HL-60 (cell line): ENCODE measurements at regions not wholly inside any gene's neighbourhood (a gene's known extent, or its start where the extent isn't known, plus 50 kb on each side); places are given as distances from the start of the nearest gene placed in this dataset.
"Not testable (repeated sequence)": the region's sequence is repeated elsewhere in the genome, so short reads cannot be mapped to it uniquely, and the experiment has no call there.

ENCODE experiments used
- DNase-seq, 2 experiments: peaks; one replicate each; pipeline ENCODE4 v3.0.0-alpha.2; 2010 to 2020; ENCODE audit warnings: low read depth in 1 of 2, low spot score in 1 of 2
- H3K27ac ChIP-seq: fragments of 250-450 bp; sonication (Bioruptor Pico); replicated peaks from 2 replicates; pipeline ENCODE4 v1.5.1; 2020; ENCODE audit warnings: mild to moderate bottlenecking, moderate library complexity
- H3K27me3 ChIP-seq: fragments of 250-450 bp; sonication (Bioruptor Pico); 2 replicates; pipeline ENCODE4 v1.5.1; 2021; ENCODE audit warnings: mild to moderate bottlenecking, moderate library complexity; ENCODE audit not compliant: insufficient read depth, poor library complexity, severe bottlenecking
- H3K4me3 ChIP-seq: replicated peaks from 2 replicates; pipeline ENCODE4 v1.5.1; 2011; ENCODE audit warnings: mild to moderate bottlenecking, control low read depth, low read length; ENCODE audit not compliant: insufficient read depth
- GABPA ChIP-seq: IDR thresholded peaks from 2 replicates; pipeline ENCODE4 v1.6.1; 2012; ENCODE audit warnings: low read depth
- POLR2AphosphoS5 ChIP-seq: IDR thresholded peaks from 2 replicates; pipeline ENCODE4 v1.6.1; 2012; ENCODE audit warnings: low read depth
- SPI1 ChIP-seq: IDR thresholded peaks from 2 replicates; pipeline ENCODE4 v1.6.1; 2012; ENCODE audit warnings: low read depth, mild to moderate bottlenecking, borderline replicate concordance
- TF ChIP-seq, protein P1 (sequence below): IDR thresholded peaks from one replicate; pipeline ENCODE4 v1.5.1; 2011; ENCODE audit warnings: low read length, control low read depth, inconsistent platforms; ENCODE audit not compliant: insufficient read depth
- TF ChIP-seq, protein P2 (sequence below): IDR thresholded peaks from 2 replicates; pipeline ENCODE4 v1.6.1; 2012; ENCODE audit warnings: low read depth; ENCODE audit not compliant: insufficient replicate concordance

DNA sequence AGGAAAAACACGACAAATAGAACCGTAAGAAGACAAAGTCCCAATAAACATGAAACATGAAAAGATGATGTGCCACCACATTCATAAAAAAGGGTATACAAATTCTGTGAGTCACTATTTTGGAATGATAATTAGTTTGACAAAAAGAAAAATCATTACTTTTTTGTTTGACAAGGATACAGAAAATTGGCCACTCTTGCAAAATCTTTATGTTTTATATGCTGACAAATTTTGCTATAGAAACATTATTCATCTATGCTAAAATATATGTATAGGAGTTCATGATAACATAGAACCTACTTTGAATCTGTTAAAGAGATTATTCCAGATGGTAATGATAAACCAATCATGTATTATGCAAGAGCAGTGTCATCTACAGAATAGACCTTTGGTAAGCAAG lies 1201.0 kb downstream of the FSCB start:
- Histone ChIP-seq H3K4me3 (no peak overlapping the region), H3K27ac (no peak overlapping the region), H3K27me3 (no peaks in the 10 kb centered on the region)
- TF ChIP-seq GABPA (no peak), SPI1 (no peak), POLR2AphosphoS5 (no peak)
- TF ChIP-seq, protein P1, sequence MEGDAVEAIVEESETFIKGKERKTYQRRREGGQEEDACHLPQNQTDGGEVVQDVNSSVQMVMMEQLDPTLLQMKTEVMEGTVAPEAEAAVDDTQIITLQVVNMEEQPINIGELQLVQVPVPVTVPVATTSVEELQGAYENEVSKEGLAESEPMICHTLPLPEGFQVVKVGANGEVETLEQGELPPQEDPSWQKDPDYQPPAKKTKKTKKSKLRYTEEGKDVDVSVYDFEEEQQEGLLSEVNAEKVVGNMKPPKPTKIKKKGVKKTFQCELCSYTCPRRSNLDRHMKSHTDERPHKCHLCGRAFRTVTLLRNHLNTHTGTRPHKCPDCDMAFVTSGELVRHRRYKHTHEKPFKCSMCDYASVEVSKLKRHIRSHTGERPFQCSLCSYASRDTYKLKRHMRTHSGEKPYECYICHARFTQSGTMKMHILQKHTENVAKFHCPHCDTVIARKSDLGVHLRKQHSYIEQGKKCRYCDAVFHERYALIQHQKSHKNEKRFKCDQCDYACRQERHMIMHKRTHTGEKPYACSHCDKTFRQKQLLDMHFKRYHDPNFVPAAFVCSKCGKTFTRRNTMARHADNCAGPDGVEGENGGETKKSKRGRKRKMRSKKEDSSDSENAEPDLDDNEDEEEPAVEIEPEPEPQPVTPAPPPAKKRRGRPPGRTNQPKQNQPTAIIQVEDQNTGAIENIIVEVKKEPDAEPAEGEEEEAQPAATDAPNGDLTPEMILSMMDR: no peak
- TF ChIP-seq, protein P2, sequence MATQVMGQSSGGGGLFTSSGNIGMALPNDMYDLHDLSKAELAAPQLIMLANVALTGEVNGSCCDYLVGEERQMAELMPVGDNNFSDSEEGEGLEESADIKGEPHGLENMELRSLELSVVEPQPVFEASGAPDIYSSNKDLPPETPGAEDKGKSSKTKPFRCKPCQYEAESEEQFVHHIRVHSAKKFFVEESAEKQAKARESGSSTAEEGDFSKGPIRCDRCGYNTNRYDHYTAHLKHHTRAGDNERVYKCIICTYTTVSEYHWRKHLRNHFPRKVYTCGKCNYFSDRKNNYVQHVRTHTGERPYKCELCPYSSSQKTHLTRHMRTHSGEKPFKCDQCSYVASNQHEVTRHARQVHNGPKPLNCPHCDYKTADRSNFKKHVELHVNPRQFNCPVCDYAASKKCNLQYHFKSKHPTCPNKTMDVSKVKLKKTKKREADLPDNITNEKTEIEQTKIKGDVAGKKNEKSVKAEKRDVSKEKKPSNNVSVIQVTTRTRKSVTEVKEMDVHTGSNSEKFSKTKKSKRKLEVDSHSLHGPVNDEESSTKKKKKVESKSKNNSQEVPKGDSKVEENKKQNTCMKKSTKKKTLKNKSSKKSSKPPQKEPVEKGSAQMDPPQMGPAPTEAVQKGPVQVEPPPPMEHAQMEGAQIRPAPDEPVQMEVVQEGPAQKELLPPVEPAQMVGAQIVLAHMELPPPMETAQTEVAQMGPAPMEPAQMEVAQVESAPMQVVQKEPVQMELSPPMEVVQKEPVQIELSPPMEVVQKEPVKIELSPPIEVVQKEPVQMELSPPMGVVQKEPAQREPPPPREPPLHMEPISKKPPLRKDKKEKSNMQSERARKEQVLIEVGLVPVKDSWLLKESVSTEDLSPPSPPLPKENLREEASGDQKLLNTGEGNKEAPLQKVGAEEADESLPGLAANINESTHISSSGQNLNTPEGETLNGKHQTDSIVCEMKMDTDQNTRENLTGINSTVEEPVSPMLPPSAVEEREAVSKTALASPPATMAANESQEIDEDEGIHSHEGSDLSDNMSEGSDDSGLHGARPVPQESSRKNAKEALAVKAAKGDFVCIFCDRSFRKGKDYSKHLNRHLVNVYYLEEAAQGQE: no peak
- no peak for DNase-seq

DNA sequence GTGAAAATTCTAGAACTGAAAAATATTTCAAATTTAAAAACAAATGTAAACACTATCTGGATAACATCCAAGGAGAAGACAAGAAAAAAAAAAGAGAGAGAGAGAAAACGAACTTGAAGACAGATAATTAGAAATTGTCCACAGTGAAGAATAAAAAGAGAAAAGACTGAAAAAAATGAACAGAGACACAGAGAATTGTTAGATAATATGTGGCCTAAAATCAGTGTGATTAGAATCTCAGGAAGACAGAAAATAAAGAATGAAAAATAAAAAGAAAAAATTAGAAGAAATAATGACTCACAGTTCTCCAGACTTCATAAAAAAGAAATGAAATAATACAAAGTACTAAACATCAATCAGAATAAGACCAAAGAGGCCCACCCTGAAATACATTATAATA lies 1209.3 kb downstream of the FSCB start:
- Histone ChIP-seq H3K4me3 (no peak overlapping the region), H3K27ac (no peak overlapping the region), H3K27me3 (no peaks in the 10 kb centered on the region)
- TF ChIP-seq, protein P2: no peak
- no peak for TF ChIP-seq POLR2AphosphoS5
- TF ChIP-seq, protein P1: no peak
- TF ChIP-seq SPI1: no peak
- TF ChIP-seq GABPA: no peak
- DNase-seq: no peak

DNA sequence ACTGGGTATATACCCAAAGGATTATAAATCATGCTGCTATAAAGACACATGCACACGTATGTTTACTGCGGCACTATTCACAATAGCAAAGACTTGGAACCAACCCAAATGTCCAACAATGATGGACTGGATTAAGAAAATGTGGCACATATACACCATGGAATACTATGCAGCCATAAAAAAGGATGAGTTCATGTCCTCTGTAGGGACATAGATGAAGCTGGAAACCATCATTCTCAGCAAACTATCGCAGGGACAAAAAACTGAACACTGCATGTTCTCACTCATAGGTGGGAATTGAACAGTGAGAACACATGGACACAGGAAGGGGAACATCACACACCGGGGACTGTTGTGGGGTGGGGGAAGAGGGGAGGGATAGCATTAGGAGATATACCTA lies 1211.0 kb downstream of the FSCB start:
- H3K4me3 ChIP-seq, H3K27me3 ChIP-seq, DNase-seq, H3K27ac ChIP-seq: not testable (repeated sequence)

DNA sequence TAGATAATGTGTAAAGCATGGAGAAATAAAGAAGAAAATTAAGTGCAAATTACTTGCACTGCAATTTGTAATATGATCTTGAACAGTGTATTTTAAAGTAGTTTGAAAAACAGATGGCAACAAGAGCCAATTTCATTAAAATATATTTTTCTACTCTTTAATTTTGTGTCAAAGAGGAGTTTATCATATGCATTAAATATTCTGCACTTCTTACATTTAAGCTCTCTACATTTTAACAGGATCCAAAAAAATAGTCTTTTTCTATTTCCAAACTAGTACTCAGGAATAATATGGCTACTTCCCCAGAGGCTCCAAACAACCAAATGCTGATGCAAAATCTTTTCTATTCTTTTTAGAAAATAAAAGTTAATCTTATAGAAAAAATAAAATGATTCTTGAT lies 1221.5 kb downstream of the FSCB start:
- DNase-seq: no peak
- H3K27me3 ChIP-seq: no peaks in the 10 kb centered on the region
- TF ChIP-seq, protein P1: no peak
- no peak for TF ChIP-seq SPI1
- TF ChIP-seq, protein P2: no peak
- no peak for TF ChIP-seq POLR2AphosphoS5
- no peak for TF ChIP-seq GABPA
- no peak overlapping the region for H3K4me3 ChIP-seq
- no peak overlapping the region for H3K27ac ChIP-seq
